ENCODE measurements at regions not wholly inside any gene's neighbourhood (a gene's known extent, or its start where the extent isn't known, plus 50 kb on each side); places are given as distances from the start of the nearest gene placed in this dataset.
A peak's percentile ranks its signal among the peaks of the same experiment; 100 is the strongest.

DNA sequence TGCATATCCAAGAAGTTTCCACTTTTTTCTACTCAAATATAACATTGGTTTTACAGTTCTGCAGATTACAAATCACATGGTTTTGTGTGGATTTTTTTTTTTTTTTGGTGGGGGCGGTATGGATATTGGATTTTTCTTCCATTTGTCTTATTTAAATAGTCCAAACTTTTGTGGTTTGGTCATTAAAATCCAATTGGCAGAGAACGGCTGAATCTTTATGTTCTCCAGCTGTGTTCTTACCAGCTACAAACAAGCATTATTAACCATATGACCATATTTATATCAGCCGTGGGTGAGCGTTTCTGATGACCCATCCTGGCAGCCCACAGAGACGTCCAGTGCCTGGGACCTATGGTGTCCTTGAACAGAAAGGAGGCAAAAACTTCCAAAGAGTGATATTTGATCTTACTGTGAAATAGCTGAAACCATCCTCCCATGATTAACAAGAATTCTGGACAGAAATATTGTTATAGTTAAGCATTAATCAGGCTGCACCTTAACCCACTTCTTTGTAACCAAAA, 200.4 kb downstream of the LYPLAL1 start:
- Mint-ChIP-seq H3K4me3 (no peak overlapping the region), H3K27me3 (ENCODE audit: low read depth) (no peaks in the 10 kb centered on the region), H3K27ac (no peak overlapping the region), H3K4me1 (peaks cover 17% of the 10 kb centered on the region), H3K9me3 (peaks cover 4% of the 10 kb centered on the region), H3K36me3 (no peaks in the 10 kb centered on the region)
- no peak for DNase-seq (ENCODE audit: low spot score in 2 of 2, unreplicated experiment in 2 of 2)
- TF ChIP-seq, protein P1, sequence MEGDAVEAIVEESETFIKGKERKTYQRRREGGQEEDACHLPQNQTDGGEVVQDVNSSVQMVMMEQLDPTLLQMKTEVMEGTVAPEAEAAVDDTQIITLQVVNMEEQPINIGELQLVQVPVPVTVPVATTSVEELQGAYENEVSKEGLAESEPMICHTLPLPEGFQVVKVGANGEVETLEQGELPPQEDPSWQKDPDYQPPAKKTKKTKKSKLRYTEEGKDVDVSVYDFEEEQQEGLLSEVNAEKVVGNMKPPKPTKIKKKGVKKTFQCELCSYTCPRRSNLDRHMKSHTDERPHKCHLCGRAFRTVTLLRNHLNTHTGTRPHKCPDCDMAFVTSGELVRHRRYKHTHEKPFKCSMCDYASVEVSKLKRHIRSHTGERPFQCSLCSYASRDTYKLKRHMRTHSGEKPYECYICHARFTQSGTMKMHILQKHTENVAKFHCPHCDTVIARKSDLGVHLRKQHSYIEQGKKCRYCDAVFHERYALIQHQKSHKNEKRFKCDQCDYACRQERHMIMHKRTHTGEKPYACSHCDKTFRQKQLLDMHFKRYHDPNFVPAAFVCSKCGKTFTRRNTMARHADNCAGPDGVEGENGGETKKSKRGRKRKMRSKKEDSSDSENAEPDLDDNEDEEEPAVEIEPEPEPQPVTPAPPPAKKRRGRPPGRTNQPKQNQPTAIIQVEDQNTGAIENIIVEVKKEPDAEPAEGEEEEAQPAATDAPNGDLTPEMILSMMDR (IDR thresholded peaks at IDR 0.05; ENCODE audit: unreplicated experiment): no peak

DNA sequence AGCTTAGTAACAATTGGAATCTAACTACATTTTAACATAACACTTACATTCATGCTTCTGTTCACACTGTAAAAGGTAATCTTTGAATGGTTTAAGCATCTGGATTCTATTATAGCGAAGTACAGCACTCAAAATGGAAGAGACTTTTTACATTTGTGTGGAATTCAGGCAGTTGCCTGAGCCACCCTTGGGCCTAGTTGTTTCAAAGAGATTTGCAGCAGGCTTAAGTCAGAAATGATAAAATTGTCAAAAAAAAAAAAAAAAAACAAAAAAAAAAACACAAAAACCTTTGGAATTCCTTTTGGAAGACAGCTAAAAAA, 199.9 kb downstream of the LYPLAL1 start:
- no peak for DNase-seq (ENCODE audit: low spot score in 2 of 2, unreplicated experiment in 2 of 2)
- peaks cover 4% of the 10 kb centered on the region for H3K9me3 Mint-ChIP-seq
- peaks cover 19% of the 10 kb centered on the region for H3K4me1 Mint-ChIP-seq
- no peaks in the 10 kb centered on the region for H3K36me3 Mint-ChIP-seq
- TF ChIP-seq, protein P1 (IDR thresholded peaks at IDR 0.05; ENCODE audit: unreplicated experiment): no peak
- peak overlapping the region; percentile 25 for H3K27ac Mint-ChIP-seq
- H3K27me3 Mint-ChIP-seq (ENCODE audit: low read depth): no peaks in the 10 kb centered on the region
- H3K4me3 Mint-ChIP-seq: no peak overlapping the region

DNA sequence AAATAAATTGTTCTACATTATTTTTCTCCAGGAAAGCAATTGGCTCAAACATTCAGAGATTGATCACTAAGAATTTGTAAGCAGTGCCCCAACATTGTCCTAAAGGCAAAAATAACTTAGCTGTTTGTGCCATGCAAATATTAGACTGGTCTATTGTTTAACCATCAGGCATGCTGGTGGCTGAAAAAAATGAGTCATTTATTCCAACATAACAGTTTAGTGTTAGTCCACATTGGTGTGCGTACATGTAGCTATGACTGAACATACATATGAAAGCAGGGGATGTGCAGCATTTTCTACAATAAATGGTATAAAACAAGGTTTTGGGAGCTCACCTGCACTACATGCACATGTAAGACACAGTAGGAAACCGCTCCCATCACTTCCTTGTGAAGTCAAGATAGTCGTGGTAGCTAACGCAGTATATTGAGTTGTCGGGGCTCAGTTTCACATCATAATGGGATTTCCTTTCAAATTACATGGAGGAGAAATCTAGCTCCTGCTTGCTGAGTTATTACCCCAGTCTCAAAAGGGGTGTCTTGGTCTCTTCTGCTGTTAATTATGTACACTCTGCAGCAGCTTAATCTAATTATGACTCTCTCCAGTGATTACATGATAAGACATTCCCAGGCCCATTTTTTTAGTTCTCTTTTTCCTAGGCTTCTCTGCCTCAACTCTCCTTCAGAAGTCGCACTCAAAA, 199.4 kb downstream of the LYPLAL1 start:
- DNase-seq (ENCODE audit: low spot score in 2 of 2, unreplicated experiment in 2 of 2): no peak
- TF ChIP-seq, protein P1 (IDR thresholded peaks at IDR 0.05; ENCODE audit: unreplicated experiment): no peak
- Mint-ChIP-seq H3K4me3 (no peak overlapping the region), H3K36me3 (no peaks in the 10 kb centered on the region), H3K4me1 (peaks cover 25% of the 10 kb centered on the region), H3K27me3 (ENCODE audit: low read depth) (no peaks in the 10 kb centered on the region), H3K9me3 (peaks cover 4% of the 10 kb centered on the region), H3K27ac (peak overlapping the region; percentile 25)

DNA sequence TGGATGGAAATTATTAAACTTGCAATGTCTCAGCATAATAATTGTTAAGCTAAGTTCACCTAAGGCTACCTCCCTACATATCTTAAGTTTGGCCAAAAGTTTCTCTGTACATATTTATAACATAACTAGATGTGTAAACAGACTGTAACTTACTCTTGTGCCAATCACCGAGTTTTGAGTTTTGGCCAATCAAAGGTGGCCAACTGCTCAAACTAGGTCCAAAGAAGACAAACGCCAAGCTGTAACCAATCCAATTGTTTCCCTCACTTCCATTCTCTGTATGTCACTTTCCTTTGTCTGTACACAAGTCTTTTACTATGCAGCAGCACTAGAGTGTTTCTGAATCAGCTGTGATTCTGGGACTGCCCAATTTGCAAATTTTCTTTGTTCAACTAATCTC, 197.8 kb downstream of the LYPLAL1 start:
- Mint-ChIP-seq H3K9me3 (no peaks in the 10 kb centered on the region), H3K27me3 (ENCODE audit: low read depth) (no peaks in the 10 kb centered on the region), H3K36me3 (no peaks in the 10 kb centered on the region), H3K4me3 (no peak overlapping the region), H3K27ac (no peak overlapping the region), H3K4me1 (peaks cover 25% of the 10 kb centered on the region)
- TF ChIP-seq, protein P1 (IDR thresholded peaks at IDR 0.05; ENCODE audit: unreplicated experiment): no peak
- no peak for DNase-seq (ENCODE audit: low spot score in 2 of 2, unreplicated experiment in 2 of 2)

DNA sequence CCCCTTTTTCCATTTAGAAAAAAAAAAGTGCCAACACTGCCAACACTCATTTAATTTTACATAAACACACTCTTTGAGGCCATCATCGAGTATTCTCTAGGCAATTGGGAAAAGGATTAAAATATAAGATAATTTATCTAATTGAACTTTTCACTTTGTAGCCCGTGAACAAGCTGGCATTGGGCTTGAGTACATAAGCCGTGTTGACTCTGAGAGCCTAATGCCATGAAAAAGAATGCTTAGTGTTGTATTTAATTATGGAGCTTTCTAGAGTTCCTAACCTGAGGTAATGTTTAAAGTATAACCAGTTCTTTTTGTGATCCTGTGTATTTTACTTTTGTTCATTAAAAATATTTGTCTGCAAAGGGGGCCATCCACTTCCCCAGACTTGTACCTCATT, 193.8 kb downstream of the LYPLAL1 start:
- Mint-ChIP-seq H3K4me1 (peaks cover 8% of the 10 kb centered on the region), H3K27ac (no peak overlapping the region), H3K27me3 (ENCODE audit: low read depth) (no peaks in the 10 kb centered on the region), H3K4me3 (no peak overlapping the region), H3K9me3 (peaks cover 7% of the 10 kb centered on the region), H3K36me3 (no peaks in the 10 kb centered on the region)
- TF ChIP-seq, protein P1 (IDR thresholded peaks at IDR 0.05; ENCODE audit: unreplicated experiment): no peak
- no peak for DNase-seq (ENCODE audit: low spot score in 2 of 2, unreplicated experiment in 2 of 2)
